GM12891 (cell line): ENCODE measurements at regions not wholly inside any gene's neighbourhood (a gene's known extent, or its start where the extent isn't known, plus 50 kb on each side); places are given as distances from the start of the nearest gene placed in this dataset.

Source experiments
- DNase-seq: peaks from one replicate; pipeline ENCODE4 v3.0.0; 2011; ENCODE audit warnings: low spot score; ENCODE audit not compliant: insufficient read length
- FAIRE-seq: peaks from 2 replicates; lab custom pipeline; 2011; peaks lifted over from hg19 to GRCh38; lab: Jason Lieb, UNC
- PAX5 ChIP-seq: IDR thresholded peaks from 2 replicates; pipeline ENCODE4 v1.6.1; 2011; ENCODE audit warnings: low read length, moderate library complexity, mild to moderate bottlenecking; ENCODE audit not compliant: insufficient read depth, severe bottlenecking
- POLR2A ChIP-seq: IDR thresholded peaks from 2 replicates; pipeline ENCODE4 v1.6.1; 2011; ENCODE audit warnings: low read depth, low read length, control low read depth
- POLR2AphosphoS5 ChIP-seq: IDR thresholded peaks from 2 replicates; pipeline ENCODE4 v1.6.1; 2011; ENCODE audit warnings: low read depth, low read length, control low read depth
- POU2F2 ChIP-seq: IDR thresholded peaks from 2 replicates; pipeline ENCODE4 v1.6.1; 2011; ENCODE audit warnings: low read depth, mild to moderate bottlenecking, control low read depth, low read length, moderate library complexity
- SPI1 ChIP-seq: IDR thresholded peaks from 2 replicates; pipeline ENCODE4 v1.6.1; 2011; ENCODE audit warnings: low read depth, low read length, control low read depth
- TAF1 ChIP-seq: IDR thresholded peaks from 2 replicates; pipeline ENCODE4 v1.6.1; 2011; ENCODE audit warnings: low read depth, low read length, control low read depth

DNA sequence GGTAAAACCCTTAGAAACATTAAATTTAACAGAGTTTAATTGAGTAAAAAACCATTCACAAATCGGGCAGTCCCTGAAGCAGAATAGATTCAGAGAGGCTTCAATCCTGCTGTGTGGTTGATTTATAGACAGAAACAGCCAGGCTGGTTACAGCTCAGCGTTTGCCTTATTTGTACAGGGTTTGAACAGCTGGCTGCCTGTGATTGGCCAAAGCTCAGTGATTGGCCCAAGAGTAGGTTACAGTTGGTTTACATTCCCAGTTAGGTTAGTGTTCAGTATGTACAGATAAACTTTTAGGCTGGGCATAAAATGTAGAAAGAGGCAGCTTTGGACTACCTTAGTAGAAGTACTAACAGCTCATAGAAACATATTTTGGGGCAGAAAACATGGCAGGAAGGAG is 210.4 kb upstream of the ELAC2 start:
- no peak for FAIRE-seq
- TF ChIP-seq SPI1 (no peak), POLR2AphosphoS5 (no peak), TAF1 (no peak), POU2F2 (no peak), PAX5 (no peak), POLR2A (no peak)
- DNase-seq: no peak

DNA sequence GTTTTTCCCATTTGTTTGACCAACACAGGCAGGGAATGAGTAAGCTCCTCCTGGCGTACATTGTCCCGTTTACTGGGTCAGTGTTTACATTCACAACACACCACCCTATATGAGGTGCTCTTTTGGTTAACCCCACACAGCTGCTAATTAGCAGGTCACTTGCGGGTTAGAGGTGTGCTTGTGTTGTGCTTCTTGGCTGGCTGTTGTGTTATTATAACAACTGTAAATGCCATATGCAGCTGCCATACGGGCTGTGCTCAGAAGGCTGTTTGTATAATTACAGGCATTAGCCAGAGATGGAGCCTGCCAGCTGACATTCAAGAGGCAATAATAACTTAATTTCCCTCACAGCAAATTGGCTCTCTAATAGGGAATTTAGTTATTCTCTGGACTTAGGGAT is 205.1 kb upstream of the ELAC2 start:
- no peak for TF ChIP-seq PAX5
- no peak for TF ChIP-seq SPI1
- no peak for TF ChIP-seq POLR2AphosphoS5
- TF ChIP-seq TAF1: no peak
- DNase-seq (no peak), FAIRE-seq (no peak)

DNA sequence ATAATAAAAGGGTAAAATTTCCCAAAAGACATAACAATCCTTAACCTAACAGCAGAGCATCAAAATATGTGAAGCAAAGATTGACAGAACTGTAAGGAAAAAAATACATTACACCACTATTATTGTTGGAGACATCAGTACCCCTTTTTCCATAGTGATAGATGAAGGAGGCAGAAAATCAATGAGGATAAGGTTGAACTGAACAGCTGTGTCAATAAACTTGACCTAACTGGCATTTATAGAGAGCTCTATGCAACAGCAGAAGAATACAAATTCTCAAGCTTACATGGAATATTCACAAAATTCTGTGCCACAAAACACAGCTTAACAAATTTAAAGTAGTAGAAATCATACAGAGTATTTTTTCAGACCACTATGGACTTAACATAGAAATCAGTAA is 195.0 kb upstream of the ELAC2 start:
- no peak for DNase-seq
- TF ChIP-seq POU2F2 (no peak), PAX5 (no peak), POLR2AphosphoS5 (no peak), TAF1 (no peak), SPI1 (no peak), POLR2A (no peak)
- no peak for FAIRE-seq

DNA sequence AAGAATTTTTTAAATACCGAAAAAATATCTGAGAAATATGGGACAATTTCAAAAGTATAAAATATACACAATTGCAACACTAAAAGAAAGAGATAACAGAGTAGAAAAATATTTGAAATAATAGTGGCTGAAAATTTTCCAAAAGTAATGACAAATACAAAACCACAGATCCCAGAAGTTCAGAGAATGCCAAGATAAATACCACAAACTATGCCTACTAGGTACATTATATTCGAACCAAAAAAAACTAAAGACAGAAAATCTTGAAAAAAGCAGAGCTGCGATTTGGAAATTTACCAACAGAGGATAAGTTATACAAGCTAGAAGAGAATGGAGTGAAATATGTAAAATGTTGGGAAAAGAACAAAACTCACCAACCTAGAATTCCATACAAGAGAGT is 191.3 kb upstream of the ELAC2 start:
- TF ChIP-seq PAX5 (no peak), SPI1 (no peak), TAF1 (no peak), POLR2AphosphoS5 (no peak), POLR2A (no peak), POU2F2 (no peak)
- FAIRE-seq: no peak
- DNase-seq: no peak

DNA sequence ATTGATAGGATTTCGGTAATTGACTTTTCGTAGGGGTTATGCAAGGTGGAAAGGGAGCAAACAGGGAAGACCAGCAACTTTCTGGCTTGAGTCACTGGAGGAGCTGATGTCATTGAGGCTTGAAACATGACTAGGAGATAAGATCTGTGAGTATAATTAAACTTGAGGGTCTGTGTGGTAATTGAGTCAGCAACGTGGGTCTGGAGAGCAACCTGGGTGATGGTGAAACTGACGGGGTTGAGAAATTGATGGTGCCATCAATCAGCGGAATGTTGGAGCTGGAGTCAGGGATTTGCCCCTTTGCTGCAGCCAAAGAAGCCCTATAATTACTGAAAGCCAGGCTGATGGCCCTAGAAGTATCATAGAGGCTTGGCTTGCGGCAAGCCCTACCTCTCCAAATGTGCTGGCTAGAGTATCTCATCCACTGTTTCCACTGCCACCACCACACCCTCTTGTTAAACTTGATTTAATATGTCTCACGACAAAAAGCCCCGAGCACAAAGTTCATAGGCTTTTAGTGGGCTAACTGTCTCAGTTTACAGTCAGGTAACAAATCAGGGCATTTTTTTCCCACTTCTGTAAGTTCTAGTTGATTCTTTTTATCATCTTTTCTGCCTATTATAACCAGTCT is 186.9 kb upstream of the ELAC2 start:
- FAIRE-seq (no peak), DNase-seq (no peak)
- TF ChIP-seq TAF1 (no peak), POLR2AphosphoS5 (no peak), POLR2A (no peak), POU2F2 (no peak), SPI1 (no peak), PAX5 (no peak)

DNA sequence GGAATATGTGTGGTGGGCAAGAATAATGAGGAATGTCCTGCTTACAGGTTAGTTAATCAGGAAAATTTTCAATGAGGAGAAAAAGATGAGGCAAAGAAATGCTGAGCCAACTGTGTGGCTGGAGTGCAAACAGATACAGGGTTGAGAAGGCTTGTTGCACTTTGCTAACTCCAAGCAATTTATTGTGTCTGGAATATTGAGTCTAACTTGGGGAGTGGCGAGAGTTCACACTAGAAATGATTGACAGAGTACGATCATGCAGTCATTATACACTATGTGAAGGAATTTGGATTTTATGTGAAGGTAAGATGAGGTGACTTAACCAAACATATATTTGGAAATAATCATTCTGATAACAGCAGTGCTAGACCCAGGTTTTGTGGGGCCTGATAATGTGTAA is 185.0 kb upstream of the ELAC2 start:
- DNase-seq: no peak
- no peak for TF ChIP-seq SPI1
- no peak for TF ChIP-seq POLR2AphosphoS5
- no peak for TF ChIP-seq POU2F2
- TF ChIP-seq TAF1: no peak
- TF ChIP-seq POLR2A: no peak
- TF ChIP-seq PAX5: no peak
- no peak for FAIRE-seq

DNA sequence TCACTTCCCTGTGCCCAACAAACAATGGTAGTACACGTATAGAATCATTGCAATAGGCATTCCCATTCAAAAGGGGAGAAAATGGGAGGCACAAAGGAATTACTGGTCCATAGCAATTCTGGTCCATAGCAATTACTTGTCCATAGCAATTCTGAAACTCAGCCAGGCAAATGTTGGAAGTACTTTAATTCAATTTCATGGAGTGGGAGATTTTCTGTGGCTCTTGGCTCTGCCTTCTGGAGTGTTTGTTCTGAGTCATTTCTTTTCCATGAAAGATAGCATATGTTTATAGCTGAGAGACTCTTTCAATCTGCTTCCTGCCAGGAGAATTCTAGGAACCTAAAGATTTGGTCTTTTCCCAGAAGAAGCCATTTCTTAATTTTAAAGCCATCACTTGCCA is 182.8 kb upstream of the ELAC2 start:
- DNase-seq: no peak
- TF ChIP-seq PAX5 (no peak), POLR2A (no peak), TAF1 (no peak), SPI1 (no peak), POU2F2 (no peak), POLR2AphosphoS5 (no peak)
- no peak for FAIRE-seq

DNA sequence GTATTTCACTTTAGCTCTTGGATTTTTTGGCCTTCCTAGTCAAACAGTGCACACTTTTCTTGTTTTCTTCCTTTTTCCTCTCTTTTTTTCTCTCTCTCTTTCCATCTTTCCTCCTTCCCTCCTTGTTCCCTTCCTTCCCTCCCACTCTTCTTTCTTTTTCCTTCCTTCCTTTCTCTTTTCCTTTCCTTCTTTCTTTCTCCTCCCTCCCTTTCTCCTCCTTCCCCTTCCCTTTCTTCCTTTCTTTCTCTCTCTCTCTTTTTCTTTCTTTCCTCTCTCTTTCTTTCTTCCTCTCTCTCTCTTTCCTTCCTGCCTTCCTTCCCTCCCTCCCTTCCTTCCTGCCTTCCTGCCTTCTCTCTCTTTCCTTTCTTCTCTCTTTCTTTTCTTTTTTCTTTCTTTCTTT is 181.6 kb upstream of the ELAC2 start:
- FAIRE-seq: no peak
- TF ChIP-seq POU2F2: no peak
- TF ChIP-seq PAX5: no peak
- no peak for TF ChIP-seq POLR2AphosphoS5
- TF ChIP-seq POLR2A: no peak
- no peak for TF ChIP-seq SPI1
- TF ChIP-seq TAF1: no peak
- no peak for DNase-seq

DNA sequence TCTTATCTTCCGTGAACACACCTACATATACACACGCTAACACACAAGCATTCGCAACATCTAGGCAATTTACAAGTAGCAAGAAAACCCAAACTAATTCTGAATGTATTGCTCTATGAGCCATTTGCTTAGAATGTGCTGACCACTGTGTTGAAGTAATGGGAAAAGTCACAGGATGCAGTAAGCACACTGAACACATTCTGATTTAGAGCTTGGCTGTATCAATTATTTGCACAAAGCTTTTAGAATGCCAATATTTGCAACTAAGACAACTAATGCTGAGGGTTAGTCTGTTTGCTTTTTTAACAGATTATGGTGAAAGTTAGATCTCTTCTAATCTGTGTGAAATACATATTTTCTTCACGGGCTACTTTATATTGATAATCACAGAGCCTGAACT is 179.8 kb upstream of the ELAC2 start:
- FAIRE-seq: no peak
- TF ChIP-seq POLR2AphosphoS5 (no peak), POLR2A (no peak), POU2F2 (no peak), PAX5 (no peak)
- DNase-seq: no peak

DNA sequence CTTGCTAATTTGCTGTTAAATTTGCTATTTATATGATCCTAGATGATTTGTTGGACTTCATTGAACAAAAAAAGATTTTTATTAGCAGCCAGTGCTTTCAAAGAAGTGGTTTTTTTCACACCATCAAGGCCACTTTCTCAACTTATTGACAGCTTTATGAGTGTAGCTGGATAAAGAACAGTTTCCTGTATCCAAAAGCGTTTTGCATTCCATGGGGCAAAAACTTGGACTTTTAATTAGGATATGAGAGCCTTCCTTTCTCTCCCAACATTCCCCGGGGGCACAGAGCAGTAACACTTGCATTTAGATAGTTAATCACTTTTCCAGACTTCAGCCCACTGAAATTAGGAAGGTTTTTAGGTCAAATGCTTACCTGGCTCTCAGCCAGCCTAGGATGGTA is 177.1 kb upstream of the ELAC2 start:
- DNase-seq: no peak
- no peak for FAIRE-seq
- TF ChIP-seq POLR2A (no peak), TAF1 (no peak), SPI1 (no peak), POU2F2 (no peak), POLR2AphosphoS5 (no peak), PAX5 (no peak)
